IPS DF 19.7 (cell line): ENCODE measurements at regions not wholly inside any gene's neighbourhood (a gene's known extent, or its start where the extent isn't known, plus 50 kb on each side); places are given as distances from the start of the nearest gene placed in this dataset.
A peak's percentile ranks its signal among the peaks of the same experiment; 100 is the strongest.

ENCODE experiments used
- DNase-seq: peaks from one replicate; pipeline ENCODE4 v3.0.0-alpha.2; 2013; ENCODE audit warnings: low read depth, low spot score

DNA sequence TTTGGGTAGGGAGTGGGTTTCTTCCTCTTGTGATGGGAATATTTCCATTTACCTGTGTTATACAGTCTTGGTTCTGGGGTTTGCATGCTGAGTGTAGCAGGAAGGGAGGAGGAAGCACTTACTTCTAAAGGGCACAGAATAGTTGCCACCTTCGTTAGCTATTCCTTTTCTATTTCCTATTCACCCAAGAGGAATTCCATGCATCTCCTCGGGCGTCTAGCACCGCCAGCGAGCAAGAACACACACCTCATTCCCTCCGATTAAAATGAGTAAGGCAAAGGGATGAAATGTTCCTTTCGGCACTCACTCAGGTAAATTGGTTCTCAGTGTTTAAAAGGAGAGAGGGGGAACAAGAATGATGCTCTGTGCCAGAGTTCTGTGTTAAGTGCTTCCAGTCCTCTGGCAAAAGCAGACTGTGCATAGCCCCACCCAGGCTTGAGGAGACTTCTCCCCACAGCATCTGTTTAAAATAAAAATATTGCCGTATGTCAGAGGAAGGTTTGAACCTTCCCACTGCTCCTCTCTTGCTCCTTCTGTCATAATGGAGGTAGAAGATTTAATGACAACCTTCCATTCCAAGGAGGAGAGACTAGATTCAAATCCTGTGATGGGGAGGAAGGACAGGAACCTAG lies 351.4 kb downstream of the PTTG2 start:
- no peak for DNase-seq

DNA sequence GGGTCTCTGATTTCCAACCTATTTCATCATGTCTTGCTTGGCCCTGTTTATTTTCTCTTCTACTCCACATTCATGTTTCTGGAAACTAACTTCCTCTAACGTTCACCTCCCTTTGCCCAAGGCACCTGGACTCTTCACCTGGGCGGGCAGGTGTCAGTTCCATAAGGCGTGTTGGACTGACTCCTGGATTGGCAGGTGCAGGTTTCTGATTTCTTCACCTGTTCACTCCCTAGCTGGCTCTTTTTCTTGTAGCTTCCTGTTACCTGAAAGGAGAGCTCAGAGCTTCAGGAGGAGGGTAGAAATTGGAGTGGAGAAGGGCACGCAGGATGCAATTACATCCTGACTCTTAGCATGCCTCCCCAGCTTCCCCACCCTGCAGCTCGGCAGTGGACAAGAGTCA lies 350.8 kb upstream of the KLF3 start:
- DNase-seq: no peak

DNA sequence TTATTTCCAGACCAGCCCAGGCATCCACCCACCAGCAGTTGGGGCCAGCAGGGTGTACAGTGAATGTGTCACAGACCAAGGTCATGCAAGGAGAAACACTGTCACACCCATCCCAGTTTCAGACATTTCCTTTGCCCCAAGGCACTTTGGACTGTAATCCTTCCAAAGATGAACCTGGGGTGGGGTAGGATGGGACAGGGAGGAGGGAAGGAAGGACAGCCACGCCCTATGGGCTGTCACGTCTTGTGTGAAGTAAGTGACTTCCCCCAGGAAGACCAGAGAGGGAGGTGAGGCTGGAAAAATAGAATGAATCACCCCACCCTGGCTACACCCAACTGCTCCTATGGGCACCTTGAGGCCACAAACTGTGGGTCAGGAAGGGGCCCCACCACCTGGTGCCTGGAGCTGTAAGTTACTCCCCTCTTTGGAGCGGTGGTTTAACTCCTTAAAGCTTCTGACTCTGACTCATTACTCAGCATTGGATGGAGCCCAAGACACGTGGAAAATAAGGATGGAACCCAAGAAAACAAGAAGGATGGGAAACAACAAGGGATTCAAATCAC lies 349.9 kb upstream of the KLF3 start:
- DNase-seq: no peak

DNA sequence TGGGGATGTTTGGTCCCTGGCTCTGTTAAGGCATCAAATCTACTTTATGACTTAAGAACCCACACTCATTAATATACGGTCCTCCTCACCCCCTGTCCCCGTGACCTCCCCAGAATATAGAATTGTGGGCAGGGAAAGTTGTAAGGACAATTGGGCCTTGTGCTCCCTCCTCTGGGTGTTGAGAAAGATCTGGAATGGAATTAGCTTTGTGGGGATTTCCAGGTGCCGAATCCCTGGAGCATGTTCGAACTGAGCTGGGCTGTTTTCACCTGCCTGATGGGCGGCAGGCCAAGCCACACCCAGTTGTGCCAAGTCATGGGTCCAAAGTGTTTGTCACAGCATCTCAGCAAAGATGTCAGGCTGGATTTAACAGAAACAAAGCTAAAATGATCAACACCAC lies 349.3 kb upstream of the KLF3 start:
- no peak for DNase-seq

DNA sequence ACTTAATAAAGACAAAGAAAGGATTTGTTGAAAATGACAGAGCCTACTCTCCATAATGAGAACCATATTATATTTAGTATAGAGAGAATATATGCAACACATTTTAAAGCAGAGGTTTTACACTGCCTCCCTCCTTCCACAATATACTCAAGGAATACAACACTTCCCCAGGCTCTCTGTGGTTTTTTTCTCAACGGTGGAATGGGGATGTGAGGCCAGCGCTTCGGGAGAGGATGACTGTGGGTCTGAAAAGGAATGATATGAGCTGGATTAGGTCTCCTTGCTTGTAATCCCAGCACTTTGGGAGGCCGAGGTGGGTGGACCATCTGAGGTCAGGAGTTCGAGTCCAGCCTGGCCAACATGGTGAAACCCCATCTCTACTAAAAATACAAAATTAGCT lies 348.7 kb upstream of the KLF3 start:
- DNase-seq: no peak

DNA sequence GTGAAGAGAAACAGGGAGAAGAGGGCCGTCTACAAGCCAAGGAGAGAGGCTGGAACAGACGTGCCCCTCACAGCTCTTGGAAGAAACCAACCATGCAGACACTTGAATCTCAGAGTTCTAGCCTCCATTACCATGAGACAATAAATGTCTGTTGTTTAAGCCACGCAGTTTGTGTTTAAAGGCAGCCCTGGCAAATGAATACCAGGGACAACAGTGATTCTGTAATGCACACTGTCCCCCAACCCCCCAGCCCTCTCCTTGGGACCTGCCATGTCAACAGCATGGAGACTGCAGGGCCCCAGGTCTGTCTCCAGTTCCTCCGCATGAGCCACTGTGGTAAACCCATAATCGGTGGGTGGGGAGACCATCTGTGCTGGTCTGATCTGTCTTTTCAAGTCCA lies 348.0 kb upstream of the KLF3 start:
- DNase-seq: no peak

DNA sequence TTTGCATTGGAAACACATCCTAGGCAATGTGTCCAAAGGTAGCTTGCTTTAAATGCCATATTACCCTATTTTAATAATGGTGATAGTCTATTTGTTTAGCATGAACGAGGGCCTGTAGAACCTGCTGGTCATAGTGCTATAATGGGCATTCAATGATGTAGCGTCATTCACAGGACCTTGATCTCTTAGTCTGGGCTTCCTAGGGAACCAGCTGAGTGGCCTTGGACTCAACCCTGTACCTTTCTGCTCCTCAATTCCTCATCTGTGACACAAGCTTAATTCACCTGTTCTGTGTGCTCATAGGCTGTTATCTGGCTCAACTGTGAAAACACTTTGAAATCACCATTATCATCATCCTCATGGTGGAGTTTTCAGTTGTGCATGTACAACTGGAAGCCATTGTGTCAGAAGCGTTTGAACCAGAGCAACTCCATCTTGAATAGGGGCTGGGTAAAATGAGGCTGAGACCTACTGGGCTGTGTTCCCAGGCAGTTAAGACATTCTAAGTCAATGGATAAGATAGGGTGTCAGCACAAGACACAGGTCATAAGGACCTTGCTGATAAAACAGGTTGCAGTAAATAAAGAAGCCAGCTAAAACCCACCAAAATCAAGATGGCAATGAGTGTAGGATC lies 346.8 kb upstream of the KLF3 start:
- no peak for DNase-seq

DNA sequence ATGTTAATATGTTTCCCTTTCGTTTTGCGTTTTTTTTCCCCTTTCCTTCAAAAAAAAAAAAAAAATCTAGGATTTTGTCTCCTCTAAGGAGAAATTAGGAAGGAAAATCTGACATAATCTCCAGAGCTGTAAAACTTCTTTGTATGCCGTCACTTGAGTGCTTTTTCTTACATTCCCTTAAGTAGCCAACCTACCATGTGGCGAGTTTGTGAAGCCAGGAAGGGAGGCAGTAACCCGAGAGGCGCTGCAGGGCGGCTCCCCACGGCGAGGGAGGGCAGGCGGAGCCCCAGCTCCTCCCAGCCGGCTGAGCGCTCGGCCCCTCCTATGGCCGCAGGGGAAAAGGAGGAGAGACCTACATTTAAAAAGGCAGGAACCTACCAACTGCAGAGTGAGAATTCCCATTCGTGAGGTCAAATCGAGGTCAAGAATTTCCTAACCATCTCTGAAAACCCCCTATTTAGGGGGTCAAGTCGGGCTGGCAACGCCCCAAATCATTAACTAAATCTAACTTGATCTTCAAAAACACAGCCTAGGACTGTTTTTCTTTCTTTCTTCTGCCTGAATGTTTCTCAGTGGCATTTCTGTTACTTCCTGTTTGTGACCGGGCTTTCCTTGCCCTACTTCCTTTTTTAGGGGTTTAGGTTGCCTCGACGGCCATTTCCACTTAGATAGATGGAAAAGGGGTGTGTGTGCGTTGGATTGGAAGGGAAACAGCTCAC lies 345.1 kb upstream of the KLF3 start:
- peak; percentile 78 for DNase-seq

DNA sequence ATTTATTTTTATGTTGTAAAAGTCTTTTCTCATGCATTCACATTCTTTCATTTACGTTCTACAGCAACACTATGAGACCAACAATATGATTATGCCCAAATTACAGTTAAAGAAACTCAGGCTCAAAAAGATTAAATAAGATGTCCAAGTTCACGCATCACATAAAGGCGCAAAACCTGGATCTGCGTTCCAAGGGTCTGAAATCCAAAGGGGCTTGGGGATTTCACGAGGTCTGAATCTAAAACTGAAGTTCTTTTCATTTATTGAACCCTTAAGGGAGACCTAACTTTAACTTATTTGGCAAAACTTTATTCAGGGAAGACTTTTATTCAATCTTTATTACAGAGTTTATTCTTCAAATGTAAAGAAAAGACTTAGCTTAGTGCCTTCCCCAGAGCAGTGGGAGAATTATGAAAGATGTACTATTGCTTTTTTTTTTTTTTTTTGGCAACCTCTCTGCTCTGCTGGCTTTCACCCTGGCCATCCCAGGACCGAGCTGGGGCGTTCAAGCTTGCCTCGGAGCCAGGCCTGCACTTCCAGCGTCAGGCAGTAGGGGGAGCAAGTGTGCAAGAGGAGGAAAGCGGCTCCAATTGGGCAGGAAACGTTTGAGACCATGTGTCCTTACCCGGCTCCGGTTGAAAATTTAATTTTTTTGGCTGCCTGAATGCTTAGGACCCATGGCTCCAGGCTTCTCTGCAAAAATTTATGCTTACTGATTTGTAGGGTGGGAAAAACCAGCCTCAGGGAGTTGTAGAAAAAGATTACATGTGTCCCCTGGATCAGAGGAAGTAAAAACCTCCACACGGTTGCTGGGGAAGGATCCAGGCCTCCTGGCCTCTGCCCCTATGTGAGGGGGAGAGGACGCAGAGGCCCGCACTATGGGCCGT lies 344.3 kb upstream of the KLF3 start:
- no peak for DNase-seq

DNA sequence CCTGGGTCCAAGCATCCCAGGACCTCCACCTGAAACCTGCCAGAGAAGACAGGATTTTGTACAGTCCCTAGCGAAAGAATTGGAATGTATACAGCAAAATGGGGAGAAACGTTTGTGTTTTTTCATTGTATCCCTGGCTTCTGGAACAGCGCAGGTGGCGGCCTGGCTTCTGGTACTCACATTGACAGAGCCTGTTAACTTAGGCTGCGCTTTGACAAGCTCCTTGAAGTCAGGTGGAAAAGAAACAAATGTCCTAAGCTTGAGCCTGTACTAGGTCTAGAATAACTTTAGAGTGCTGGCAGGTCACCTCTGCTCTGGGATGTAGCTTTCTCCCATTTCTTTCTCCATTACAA lies 343.7 kb upstream of the KLF3 start:
- no peak for DNase-seq

DNA sequence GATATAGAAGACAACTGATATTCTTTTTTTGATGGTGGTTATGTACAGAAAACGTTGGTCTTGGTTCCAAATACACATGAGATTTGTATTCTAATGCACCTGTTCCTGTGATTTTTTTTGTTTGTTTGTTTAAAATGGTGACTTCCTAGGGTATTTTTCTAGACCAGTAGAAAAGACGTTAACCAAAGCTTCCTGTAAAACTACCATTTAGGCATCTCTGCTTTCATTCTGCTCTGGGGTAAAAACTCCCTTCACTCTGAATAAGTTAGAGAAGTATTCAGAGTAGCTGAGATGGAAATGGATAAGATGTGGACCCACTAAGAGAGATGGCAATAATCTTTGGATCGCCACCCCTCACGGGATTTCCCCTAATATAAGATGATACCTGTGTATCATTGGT lies 343.2 kb upstream of the KLF3 start:
- no peak for DNase-seq

DNA sequence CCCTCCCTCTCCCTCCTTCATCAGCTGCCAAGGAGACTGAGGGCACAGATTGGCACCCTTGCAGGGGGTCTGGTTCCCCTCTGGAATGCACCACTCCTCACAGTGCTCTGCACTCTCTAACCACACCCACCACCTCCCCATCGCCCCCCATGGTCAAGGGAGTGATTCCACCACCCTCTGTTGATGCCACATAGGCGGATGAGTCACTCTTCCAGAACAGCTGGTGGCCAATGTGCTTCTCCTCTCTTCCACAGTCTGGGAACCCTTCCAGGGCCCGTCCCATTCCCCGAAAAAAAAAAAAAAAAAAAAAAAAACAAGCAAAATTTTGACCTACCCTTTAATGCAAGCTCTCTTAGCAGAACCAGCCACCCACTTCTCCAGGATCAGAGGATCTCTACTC lies 341.3 kb upstream of the KLF3 start:
- no peak for DNase-seq

DNA sequence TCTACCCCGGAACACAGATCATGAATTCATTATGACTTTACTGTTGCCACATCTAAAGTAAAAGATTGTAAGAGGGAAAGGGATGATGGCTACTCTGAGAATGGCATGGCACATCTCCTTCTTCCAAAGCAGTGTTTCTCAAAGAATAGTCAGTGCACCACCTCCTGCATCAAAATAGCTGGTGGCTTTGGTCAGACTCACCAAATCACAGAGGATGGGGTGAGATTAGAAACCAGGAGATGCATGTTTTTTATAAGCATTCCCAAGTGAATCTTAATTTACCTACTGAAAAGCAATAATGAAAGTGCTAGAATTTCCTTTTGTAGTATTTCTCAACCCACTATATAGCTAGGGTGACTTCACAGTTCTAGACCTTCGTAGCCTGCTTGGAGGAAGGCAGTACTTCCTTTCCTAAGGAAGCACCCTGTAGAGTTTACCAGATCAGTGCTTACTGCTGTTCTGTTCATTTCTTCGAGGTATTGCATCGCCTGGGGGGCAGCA lies 340.8 kb upstream of the KLF3 start:
- no peak for DNase-seq

DNA sequence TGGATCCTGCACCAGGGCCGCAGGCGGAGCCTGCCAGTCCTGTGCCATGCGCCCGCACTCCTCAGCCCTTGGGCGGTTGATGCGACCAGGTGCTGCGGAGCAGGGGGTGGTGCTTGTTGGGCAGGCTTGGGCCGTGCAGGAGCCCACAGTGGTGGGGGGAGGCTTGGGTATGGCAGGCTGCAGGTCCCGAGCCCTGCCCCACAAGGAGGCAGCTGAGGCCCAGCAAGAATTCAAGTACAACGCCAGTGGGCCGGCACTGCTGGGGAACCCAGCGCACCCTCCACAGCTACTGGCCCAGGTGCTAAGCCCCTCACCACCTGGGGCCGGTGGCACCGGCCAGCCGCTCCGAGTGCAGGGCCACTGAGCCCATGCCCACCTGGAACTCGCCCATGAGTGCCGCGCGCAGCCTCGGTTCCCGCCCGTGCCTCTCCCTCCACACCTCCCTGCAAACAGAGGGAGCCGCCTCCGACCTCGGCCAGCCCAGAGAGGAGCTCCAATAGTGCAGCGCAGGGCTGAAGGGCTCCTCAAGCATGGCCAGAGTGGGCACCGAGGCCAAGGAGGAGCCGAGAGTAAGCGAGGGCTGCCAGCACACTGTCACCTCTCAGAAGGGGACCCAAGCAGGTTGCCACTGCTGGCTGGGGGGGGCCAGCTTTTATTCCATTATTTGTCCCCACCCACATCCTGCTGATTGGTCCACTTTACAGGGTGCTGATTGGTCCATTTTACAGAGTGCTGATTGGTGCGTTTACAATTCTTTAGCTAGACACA lies 339.0 kb upstream of the KLF3 start:
- no peak for DNase-seq

DNA sequence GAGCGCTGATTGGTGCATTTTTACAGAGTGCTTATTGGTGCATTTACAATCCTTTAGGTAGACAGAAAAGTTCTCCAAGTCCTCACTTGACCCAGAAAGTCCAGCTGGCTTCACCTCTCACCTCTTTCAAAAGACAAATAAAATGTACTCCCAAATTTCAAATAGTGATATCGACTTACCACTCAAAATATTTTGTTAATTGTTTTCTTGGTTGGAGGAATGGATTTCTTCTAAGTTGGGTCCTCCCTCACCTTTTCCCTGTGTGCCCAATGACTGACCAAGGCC lies 338.4 kb upstream of the KLF3 start:
- DNase-seq: no peak

DNA sequence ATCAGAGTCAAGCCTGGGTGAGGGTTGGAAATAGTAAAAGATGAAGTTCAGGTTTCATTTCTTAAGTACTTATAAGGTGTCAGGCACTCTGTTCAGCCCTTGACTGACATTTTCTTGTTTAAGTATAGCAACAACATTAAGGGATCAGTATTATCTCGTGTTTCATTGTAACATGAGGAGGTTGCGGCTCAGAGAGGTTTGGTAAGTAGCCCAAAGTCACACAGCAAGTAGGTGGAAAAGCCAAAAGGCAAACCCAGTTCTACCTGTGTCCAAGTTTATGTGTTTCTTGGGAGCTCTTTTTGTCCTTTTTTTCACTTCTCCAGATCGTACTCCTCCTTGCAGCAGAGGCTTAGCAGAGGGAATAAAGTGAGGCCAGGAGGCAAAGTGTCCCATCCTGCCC lies 337.5 kb upstream of the KLF3 start:
- DNase-seq: no peak

DNA sequence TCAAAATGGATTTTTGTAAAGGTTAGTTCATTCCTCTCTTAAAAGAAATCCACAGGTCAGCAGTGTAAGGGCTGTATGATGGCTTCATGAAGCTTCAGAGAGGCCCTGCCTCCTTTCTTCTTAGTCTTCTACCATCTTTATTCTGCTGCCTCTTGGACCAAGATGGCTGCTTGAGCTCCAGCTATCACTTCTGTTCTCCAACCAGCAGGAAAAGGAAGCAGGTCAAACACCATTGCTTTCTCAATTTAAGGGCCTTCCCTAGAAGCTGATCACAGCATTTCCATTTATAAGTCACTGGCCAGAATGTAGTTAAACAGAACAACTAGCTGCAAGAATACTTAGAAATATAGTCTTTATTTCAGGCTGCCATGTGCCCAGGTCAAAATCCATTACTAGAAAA lies 336.8 kb upstream of the KLF3 start:
- no peak for DNase-seq

DNA sequence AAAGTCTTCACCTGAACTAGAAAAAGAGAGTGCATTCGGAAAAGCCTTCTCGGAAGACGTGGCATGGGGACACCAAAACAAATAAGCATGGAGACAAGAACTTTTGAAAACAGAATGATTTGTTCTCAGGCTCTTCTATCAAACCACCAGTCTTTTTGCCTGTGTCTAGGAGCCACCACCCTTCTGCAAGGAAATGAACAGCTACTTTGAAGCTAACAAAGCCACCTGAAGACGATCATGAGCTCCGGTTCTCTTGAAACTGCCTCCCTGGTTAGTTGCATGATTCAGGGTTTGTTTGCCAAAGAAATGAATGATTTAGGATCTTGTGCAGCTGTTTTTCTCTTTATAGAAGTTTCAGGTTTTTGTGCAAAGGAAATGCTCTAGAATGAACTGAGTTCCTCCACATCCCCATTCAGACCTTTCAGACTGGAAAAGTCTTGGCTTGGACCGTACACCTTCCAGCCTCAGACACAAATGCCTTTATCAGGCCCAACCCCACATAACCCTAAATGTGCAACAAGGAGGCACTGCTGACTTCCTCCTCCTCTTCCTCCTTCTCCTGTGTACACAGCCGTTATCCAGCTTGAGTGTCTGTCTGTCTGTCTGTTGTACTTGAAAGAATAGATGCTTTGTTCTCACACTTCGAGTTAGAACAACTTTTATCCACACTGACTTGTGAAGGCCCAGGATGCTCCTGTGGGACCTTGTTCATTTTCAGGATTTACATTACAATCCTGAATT lies 334.8 kb upstream of the KLF3 start:
- DNase-seq: no peak

DNA sequence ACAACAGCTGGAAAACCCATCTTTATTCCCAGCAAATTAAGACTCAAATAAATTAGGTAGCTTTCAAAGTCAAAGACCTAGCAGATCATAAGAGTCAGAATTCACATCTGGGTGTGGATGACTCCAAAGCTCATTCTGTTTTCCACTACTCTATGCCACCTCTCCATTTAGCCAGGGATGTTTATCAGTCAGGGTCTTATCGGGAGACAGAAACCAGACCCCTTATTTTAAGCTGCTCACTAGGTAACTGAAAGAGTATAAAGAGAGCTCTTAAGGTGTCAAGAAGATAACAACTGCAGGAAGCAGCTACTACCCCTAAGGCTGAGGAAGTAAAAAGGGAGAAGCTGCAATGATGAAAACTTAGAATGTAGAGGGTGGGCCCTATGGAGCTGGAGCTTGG lies 333.7 kb upstream of the KLF3 start:
- DNase-seq: no peak

DNA sequence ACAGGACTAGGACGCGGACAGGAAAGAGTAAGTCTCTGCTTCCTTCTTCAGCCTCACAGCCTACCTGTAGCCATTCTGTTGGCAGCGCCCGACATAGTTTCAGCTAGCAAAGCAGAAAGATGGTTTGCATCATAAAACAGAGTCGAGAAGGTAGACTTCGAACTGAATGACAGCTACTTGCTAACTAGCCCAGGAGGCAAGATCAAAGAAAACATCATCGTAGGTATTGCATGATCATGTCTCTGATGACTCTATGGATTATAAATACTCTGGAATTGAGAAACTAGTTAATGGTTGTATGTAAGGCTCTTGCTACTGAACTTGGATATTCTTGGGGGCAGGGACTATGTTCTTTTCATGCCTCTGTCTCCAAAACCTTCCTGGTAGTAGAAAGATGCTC lies 333.1 kb upstream of the KLF3 start:
- DNase-seq: no peak

DNA sequence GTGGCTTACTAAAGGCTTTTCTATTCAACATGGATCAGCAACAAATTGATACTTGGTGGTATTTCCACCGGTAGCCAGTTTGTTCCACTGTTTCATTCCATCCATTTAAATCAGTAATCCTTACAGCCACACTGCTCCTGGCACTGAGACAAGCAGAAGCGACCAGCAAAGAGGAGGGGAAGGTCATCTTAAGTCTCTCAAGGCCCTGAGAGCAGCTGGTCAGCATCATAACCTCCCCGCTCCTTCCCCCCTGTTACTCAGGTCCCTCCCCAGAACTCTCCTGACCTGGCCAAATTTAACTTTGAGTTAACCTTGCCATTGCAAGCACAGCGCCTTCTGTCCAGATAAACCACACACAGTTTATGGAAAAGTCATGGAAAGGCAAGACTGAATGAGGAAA lies 331.3 kb upstream of the KLF3 start:
- DNase-seq: no peak
